ENCODE measurements at regions not wholly inside any gene's neighbourhood (a gene's known extent, or its start where the extent isn't known, plus 50 kb on each side); places are given as distances from the start of the nearest gene placed in this dataset.

GRCh38 chr2:37425408-37425807 is 81.0 kb downstream of the QPCT start:
- intact Hi-C loops (cut with micrococcal nuclease) = no loop called here

- intact Hi-C loops (cut with micrococcal nuclease) = no loop called here
Measured at GRCh38 chr2:37427241-37427640, 82.8 kb downstream of the QPCT start.

GRCh38 chr2:37436323-37436722 is 91.9 kb downstream of the QPCT start:
- intact Hi-C loops (cut with micrococcal nuclease) = no loop called here

GRCh38 chr2:37439131-37439642 is 94.8 kb downstream of the QPCT start:
- intact Hi-C loops (cut with micrococcal nuclease) = no loop called here

GRCh38 chr2:37441055-37441454 is 96.6 kb downstream of the QPCT start:
- intact Hi-C loops (cut with micrococcal nuclease) = no loop called here

GRCh38 chr2:37443082-37443481 is 98.7 kb downstream of the QPCT start:
- intact Hi-C loops (cut with micrococcal nuclease) = no loop called here

- intact Hi-C loops (cut with micrococcal nuclease) = no loop called here
Measured at GRCh38 chr2:37447446-37447845, 103.0 kb downstream of the QPCT start.

GRCh38 chr2:37448342-37449120 is 104.1 kb downstream of the QPCT start:
- intact Hi-C loops (cut with micrococcal nuclease) = no loop called here

- intact Hi-C loops (cut with micrococcal nuclease) = no loop called here
Measured at GRCh38 chr2:37449761-37450296, 105.4 kb downstream of the QPCT start.

- intact Hi-C loops (cut with micrococcal nuclease) = no loop called here
Measured at GRCh38 chr2:37453027-37453426, 108.6 kb downstream of the QPCT start.

- intact Hi-C loops (cut with micrococcal nuclease) = no loop called here
Measured at GRCh38 chr2:37454851-37455762, 110.7 kb downstream of the QPCT start.

- intact Hi-C loops (cut with micrococcal nuclease) = no loop called here
Measured at GRCh38 chr2:37456479-37456878, 112.0 kb downstream of the QPCT start.

GRCh38 chr2:37457401-37457901 is 113.0 kb downstream of the QPCT start:
- intact Hi-C loops (cut with micrococcal nuclease) = no loop called here

GRCh38 chr2:37458133-37458532 is 113.7 kb downstream of the QPCT start:
- intact Hi-C loops (cut with micrococcal nuclease) = no loop called here

GRCh38 chr2:37459095-37459981 is 114.9 kb downstream of the QPCT start:
- intact Hi-C loops (cut with micrococcal nuclease) = no loop called here

- intact Hi-C loops (cut with micrococcal nuclease) = no loop called here
Measured at GRCh38 chr2:37460896-37461229, 116.4 kb downstream of the QPCT start.

GRCh38 chr2:37464067-37464466 is 119.6 kb downstream of the QPCT start:
- intact Hi-C loops (cut with micrococcal nuclease) = no loop called here

GRCh38 chr2:37466533-37467222 is 122.2 kb downstream of the QPCT start:
- intact Hi-C loops (cut with micrococcal nuclease) = no loop called here

GRCh38 chr2:37468170-37468569 is 123.7 kb downstream of the QPCT start:
- intact Hi-C loops (cut with micrococcal nuclease) = no loop called here

- intact Hi-C loops (cut with micrococcal nuclease) = no loop called here
Measured at GRCh38 chr2:37469126-37469525, 124.7 kb downstream of the QPCT start.

All from T-helper 1 cell treated with Interleukin-12 subunit alpha and Interleukin-12 subunit beta and Interleukin-4 antibody, amounts not matched to agents 30 ng/mL and 1 ng/mL, for 36 hours (primary cell).